H1 (cell line): ENCODE measurements at regions not wholly inside any gene's neighbourhood (a gene's known extent, or its start where the extent isn't known, plus 50 kb on each side); places are given as distances from the start of the nearest gene placed in this dataset.

Experiments used
- CHD7 ChIP-seq: fragments of 300-600 bp; sonication (generic); IDR thresholded peaks from 2 replicates; pipeline ENCODE4 v1.7.1; 2012; ENCODE audit warnings: low read length, moderate library complexity, mild to moderate bottlenecking, inconsistent platforms; ENCODE audit not compliant: insufficient replicate concordance

- no peak for TF ChIP-seq CHD7
- TF ChIP-seq, all 59 proteins: peak for 2
Measured at GRCh38 chr2:137857881-137858280, 106.4 kb upstream of the HNMT start (continued).
